GM21825 (cell line): ENCODE measurements at regions not wholly inside any gene's neighbourhood (a gene's known extent, or its start where the extent isn't known, plus 50 kb on each side); places are given as distances from the start of the nearest gene placed in this dataset.

Experiments
- ATAC-seq: cut with Tn5 transposase; IDR thresholded peaks from one replicate; pipeline ENCODE4 v1.9.1; 2021; ENCODE audit warnings: mild to moderate bottlenecking, moderate library complexity; ENCODE audit not compliant: unreplicated experiment

DNA sequence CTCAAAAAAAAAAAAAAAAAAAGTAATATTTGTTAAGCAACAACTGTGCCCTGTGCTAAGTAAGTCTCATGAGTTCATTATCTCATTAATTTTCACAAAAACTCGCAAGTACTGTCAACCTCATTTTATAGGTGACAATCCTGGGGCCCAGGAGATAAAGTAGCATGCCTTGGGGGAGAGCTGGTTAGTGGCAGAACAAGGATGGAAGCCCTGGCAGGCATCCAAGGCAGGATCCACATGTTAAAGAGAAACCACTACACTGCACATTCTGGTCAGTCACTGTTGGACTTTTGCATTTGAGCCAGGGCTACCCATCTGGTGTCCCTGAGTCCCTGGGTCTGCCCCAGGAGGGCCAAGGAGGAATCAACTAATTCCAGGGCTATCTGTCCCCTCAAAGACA is 54.6 kb downstream of the ZFP36L2 start:
- no peak for ATAC-seq

DNA sequence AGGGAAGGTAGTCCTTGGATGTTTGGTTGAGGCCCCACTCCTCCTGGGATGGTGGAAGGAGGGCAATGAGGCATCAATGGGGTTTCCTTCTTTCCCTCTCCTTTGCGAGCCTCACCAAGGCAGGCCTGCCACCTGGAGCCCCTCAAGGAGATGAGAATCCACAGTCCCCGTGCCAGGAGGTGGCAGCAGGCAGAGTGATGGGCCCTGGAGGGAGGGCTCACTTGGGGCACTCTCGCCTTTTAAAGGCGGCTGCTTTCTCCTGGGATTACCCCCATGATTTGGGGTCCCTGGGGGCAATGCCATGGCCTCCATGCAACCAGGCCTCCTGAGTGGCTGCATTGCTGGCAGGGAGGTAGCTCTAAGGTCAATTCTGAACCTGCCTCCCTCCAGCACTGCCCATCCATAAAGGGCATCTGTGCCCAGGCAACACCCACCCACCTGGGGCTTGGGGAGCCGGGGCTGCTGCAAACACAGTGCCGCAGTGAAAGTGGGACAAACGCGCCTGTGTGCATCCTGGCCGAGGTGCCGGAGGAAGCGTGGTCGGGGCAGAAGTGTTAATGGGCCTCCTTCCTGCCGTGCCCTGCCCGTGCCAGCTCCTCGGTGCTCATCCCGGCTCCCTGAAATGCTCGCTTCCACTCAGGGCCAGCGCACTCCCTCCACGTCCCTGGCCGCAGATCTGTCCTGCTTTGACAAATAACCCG is 55.9 kb downstream of the ZFP36L2 start:
- ATAC-seq: no peak

DNA sequence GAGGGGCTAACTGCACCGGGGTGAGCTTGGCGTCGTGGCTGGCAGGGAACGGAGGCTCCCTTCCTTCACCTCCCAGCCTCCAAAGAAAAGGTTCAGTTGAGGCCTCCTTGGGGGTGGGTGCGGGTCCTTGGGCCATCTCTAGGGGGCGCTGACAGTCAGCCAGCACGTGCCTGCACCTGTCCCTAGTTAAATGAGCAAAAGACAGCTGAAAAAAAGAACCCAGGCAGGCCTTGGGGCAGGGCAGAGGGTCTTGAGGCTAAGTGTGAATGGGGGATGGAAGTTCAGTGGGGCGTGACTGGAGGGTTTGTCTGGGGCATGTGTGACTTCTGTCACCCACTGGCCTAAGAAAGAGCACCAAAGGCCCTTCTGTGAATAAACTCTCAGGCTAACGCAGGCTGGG is 56.4 kb downstream of the ZFP36L2 start:
- no peak for ATAC-seq

DNA sequence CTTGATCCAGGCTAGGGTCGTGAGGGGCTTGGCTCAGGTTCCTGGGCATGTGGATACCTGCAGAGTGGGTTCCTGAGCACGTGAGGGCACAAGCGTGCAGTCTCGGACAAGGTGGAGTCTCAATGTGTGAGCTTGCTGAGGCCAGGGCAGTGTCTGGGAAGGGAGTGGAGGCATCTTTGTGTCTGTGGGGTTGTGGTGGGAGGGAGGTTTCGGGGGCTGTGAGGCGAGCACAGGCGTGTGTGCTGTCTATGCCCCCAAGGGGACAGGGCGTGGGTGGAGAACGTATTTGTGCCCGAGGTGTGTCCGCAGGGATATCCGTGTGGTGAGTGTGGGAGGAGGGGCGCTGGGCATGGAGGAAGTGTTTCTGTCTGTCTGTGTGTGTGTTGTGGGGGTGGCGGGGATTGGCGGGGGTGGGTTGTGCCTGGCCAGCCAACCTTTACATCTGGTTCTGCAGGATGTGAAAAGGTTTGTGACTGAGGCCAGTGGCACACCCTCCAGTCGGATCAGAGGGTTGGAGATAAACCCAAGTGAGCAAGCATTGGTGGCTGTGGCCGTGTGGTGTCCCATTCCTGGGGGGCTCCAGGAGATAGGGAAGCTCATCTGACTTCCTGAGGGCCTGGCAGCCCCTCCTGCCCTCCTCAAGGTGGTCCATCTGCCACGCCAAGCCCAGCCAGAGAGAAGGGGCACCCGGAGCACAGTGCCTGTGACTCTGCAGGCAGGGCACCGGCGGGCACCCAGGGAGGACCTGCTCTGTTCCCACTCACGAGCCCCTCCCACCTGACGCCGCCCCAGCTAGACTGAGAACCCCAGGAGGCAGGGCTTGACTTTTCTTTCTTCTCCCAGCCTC is 57.1 kb downstream of the ZFP36L2 start:
- peak; percentile 53 for ATAC-seq

DNA sequence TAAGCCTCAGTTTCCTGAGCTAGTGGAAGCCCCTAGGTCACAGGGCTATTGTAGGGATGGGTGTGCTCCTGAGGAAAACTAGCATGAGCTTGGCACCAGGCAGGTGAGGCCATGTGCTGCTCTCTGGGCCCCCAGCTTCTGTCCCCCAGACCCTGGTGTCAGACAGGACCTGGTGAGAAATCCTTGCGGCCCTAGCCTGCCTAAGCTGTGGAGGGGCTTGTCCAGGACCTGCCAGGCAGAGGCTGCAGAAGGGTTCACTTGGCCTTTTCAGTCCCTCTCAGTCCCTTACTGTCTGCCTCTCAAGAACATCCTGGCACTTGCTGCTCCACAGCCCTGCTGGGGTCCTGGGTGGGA is 58.4 kb downstream of the ZFP36L2 start:
- ATAC-seq: no peak

DNA sequence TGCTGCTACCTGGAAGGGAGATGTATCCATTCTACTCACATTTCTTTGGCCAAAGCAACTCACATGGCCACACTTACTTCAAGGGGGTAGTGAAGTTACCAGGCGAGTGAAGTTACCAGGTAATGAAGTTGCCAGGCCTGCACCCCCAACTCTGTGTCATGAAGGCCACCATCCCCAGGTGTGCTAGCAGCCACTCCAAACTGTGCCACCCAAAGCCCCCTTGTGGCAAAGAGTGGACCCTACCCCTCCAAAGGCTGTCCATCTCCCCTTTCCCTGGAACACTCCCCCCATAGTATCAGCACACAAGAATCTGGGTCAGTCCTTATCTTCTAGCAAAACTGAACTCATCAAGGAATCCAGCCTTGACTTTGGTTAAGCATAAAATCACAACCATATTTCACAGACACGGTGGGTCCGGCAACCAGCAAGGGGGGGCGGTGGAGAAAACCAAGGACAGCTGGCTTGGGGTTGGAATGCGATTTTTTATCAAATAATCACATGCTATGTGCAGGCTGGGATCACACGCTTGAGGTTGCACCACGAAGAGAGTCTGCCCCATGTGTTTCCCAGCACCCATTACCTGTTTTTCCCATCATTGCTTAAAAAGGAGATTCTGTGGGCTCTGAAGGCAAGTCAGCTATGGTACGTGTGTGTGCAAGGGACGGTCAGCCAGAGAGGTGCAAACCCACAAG is 60.9 kb downstream of the ZFP36L2 start:
- ATAC-seq: no peak

DNA sequence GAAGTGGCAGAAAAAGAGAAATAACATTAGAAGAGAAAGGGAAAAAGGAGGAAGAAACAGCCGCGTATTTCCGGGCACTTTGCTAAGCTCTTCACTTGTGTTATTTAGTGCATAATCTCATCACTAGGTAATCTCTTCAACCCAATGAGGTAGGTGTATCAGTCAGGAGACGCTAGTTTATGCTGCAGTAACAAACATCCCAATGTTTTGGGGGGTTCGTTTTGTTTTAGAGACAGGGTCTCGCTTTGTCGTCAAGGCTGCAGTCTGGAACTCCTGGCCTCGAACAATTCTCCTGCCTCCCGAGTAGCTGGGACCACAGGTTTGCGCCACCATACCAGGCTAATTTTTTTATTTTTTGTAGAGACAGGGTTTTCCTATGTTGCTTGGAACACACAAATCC is 61.7 kb downstream of the ZFP36L2 start:
- no peak for ATAC-seq

DNA sequence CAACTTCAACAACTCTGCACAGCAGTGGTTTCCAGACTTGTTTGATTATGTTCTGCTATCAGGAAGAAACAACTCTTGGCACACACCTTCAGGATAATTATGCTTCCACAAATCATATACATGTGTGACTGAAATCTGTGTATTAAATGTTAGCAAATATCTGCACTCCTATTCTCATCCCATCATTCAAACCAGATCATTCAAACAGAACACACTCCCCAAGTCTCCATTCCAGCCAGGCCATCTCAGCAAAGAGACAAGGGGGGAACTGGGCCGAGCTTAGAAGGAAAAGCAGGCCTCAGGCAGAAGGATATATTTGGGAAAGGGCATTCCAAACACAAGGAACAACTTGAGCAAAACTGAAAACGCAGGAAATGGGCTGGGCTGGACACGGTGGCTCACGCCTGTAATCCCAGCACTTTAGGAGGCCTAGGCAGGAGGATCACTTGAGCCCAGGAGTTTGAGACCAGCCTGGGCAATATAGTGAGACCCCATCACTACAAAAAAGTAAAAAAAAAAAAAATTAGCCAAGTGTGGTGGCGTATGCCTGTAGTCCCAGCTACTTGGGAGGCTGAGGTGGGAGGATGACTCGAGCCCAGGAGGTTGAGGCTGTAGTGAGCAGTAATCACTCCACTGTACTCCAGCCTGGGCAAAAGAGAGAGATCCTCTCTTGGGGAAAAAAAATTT is 62.7 kb downstream of the ZFP36L2 start:
- no peak for ATAC-seq

DNA sequence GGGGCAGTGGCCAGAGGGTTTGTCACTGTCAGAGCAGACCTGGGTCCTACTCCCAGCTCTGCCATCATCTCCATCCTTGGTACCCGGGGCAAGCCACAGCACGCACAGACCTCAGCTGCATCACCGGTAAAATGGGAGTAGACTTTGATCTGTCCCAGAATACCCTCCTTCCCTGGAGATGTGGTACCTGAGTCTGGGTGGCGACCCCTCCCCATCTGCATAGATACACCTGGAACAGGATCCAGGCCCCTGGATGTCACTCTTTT is 64.0 kb downstream of the ZFP36L2 start:
- ATAC-seq: no peak

DNA sequence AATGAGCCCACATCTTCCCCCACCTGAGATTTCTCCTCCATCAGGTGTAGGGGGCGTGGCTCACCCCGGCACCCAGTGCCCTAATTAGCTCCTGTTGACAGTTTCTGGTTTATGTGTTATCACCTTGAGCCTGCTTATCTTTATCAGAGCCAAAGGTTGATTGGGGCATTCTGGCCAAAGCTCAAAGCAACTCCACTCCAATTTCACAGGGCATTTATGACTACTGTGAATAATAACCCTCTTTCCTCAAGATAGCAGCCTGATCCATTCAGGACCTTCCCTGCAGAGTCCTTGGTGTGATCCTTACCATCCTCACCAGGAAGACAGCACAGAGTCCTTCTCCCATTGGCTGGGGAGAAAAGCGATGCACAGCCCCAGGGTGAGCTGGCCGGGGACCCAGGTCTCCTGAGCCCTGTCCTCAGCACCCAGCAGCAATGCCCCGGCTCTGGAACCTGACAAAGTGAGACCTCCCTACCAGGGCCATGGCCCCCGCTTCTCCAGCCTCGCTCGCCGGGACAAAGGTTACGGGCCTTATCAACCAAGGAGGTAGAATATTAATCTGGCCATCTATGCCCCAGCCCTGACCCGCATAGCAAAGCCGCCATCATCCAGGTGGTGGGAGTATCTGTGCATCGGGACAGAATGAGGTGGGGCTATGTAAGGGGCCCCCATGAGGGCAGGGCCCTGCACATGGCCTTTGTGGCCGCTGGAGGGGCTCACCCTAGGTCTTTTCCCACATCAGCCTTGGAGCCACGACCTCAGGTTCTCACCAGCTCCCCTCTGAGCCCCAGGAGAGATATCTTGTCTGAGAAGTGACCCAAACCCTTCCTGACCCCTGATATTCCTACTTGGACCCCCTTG is 64.5 kb downstream of the ZFP36L2 start:
- no peak for ATAC-seq

DNA sequence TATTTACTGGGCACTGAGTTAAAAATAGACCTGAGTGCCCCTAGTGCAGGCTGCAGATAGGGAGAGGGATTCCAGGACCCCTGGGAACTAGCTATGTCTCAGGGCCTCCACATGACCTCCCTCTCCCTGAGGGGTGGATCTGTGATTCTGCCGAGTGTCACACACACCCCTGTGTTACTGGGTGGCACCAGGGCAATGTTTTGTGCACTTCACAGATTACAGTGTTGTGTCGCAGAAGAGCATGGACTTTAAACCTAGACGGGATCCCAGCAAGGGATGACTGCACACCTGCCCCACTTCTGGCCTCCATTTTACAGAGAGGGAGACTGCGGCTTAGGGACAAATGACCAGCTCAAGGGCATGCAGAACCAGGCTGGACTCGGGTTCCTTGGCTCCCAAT is 65.6 kb downstream of the ZFP36L2 start:
- no peak for ATAC-seq

DNA sequence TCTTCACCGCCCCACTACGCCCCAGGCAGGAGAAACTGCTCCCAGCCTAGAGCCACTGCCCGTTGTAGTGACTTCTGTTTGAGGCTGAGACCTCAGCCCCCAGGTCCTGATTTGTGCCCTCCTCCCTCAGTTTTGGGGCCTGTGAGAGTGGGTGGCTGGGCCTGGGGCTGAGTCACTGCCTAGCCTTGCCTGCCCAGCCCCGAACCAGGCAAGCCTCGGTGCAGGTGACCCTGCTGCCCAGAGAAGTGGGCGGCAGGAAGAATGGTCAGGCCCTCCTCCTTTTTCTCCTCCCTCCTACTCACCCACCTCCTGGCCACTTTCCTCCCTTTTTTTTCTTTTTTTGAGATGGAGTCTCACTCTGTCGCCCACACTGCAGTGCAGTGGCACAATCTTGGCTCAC is 66.6 kb downstream of the ZFP36L2 start:
- ATAC-seq: no peak

DNA sequence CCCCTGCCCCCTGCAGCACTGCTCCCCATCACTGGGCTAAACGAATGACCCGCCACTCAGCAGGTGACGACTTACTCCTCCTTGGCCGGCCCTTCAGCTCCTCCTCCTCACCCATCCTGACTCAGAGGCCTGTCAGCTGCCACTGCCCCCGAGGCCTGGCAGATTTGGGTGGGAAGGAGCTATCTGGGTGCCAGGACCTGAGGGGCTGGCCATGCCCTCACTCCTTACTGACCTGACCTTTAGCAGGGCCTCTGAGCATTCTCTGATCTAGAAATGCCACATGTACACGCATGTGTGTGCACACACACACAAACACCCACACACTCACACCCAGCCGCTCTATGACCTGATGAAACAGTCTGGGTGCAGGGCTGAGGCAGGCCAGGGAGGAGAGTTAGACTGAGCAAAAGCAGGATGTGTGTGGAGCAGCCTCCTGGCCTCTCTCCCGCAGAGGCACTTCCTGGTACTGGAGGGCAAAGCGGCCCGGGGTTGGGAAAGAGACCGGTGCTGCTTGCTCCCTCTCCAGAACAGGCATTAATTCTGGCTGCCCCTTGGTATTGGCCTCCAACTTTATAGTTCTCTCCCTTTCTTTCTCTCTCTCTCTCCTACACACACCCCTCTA is 68.0 kb downstream of the ZFP36L2 start:
- peak; percentile 21 for ATAC-seq

DNA sequence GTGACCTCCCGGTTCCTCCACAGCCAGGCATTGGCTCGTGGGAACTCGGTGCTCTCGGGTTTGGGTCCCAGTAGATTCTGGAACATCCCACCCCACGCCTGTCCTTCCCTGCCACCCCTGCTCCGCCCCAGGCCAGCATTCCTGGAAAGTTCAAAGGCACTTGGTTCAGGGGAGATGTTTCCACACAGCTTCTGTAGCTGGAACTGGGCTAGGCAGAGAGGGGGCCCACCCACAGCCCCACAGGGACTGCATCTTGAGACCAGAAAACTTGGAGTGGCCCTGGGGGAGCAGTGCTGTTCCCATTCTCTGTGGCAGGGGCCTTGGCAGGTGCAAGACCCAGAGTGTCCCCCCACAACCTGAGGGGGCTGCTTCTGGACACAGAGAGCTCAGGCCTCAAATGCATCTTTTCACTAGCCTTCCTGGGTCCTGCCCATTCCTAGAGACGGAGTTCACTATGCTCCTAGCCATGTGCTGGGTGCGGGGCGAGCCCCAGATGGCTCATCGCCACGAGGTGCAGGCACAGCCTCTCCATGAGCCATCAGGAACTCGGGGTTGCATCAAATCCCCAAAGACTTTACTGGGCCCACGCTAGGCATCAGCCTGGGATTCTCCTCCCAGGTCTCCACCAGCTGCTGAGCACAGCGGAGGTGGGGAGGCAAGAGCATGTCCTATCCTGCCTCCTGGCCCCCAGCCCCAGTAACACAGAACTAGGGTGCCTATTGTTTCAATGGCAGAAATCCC is 68.7 kb downstream of the ZFP36L2 start:
- no peak for ATAC-seq

DNA sequence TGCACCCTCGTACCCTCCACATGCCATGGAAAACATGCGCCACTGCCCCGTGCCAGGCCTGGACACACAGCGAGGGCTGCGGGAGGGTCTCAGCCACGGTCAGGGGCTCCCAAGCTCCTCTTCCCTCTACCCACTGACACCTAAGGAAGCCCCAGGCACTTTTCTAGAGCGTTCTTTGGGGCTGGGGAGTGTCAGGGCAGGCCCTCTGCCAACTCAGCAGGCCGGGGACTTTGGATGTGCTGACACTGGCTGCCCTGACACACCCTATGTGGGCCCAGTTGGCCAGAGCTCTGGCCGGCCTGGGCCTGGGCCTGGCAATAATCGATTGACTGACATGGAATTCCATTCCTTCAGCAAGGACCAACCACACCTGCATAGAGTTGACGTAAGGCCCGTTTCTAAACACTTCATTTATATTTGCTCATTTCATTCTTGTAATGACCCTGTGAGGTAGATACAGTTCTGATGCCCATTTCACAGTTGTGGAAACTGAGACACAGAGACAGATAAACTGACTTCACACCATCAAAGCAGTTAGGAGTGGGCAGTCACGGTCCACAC is 70.5 kb downstream of the ZFP36L2 start:
- no peak for ATAC-seq

DNA sequence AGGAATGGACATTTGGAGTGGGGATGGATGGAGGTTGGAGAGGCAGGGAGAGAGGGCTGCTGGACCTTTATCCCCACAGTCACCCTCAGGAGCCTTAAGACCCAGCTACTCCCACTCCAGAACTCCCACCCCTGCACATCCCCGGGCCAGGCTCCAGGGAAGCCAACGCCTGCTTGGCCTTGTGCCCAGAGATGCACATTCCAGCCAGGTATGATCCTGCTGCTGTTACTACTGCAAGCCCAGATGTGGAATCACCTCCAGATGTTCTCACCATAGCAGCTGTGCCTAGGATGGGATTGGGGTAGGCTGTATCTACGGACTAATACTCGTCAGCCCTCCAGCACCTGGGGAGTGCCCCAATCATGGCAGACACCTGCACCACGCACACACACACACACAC is 71.7 kb downstream of the ZFP36L2 start:
- ATAC-seq: no peak

DNA sequence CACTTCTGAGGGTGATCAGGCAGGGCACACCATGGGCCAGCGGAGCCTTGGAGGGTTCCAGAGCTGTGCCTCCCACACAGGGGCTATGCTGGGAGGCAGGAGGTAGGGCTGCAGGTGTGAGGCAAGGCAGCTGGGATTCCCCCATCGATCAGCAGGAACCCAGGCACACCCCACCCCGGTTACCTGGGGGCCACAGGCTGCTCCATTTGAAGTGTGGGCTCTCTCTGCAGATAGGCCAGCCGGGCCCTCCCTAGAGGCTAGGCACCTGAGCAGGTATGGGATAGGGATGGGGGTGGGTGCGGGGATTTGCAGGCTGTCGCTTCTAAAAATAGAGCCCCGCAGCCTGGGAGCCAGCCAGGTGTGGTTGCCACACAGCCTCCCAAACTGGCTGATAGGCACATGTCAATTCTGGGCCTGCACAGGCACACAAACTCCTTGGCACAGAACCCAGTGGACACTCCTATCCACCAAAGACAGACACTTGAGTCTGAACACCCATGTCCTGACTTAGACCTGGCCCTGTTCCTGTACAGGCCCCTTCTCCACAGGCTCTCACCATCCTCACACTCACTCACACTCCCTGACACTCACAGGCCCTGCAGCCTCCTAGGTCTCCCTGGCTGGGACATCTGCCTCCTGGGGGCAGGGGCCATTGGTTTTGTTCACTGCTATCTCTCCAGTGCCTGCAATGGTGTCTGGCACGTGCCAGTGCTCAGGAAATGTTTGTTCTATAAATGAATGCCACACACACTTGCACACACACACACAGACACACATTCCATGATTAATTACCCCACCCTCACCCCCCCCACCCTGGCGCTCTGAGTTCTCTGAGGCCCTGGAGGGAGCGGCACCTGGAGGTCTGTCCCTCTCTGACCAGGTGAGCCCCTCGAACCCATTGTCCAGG is 73.4 kb downstream of the ZFP36L2 start:
- no peak for ATAC-seq

DNA sequence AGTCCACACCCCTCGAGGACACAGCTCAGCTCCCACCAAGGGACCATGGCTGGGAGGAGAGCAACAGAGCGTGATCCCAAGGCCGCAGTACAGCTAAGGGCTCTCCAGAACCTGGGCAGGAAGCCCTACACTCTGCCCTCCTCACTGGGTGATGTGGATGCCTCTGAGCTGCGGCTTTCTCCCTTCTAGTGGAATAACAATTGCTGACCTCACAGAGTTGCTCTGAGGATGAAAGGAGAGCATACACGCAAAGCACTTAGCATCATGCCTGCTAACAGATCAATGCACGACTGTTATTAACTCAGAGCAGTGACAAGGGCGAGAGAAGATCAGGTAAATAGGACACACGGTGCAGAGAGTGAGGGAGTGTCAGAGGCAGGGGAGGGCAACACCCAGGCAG is 74.2 kb downstream of the ZFP36L2 start:
- no peak for ATAC-seq
